Ovary (tissue), 7 donors: ENCODE measurements at regions not wholly inside any gene's neighbourhood (a gene's known extent, or its start where the extent isn't known, plus 50 kb on each side); places are given as distances from the start of the nearest gene placed in this dataset.

Experiments
- DNase-seq, 5 donors: peaks; one replicate each; pipeline ENCODE4 v3.0.0-alpha.2; 2019 to 2020
- H3K27ac ChIP-seq, 2 donors: fragments of 200-600 bp; one replicate each; pipeline versions ENCODE4 v1.5.1 to v1.8.0; 2019 to 2022
- H3K27me3 ChIP-seq: fragments of 200-600 bp; one replicate; pipeline ENCODE4 v1.8.0; 2022
- H3K36me3 ChIP-seq: fragments of 200-600 bp; sonication (generic); one replicate; pipeline ENCODE4 v1.5.1; 2019
- H3K4me1 ChIP-seq: one replicate; pipeline ENCODE4 v1.8.1; 2013; ENCODE audit warnings: mild to moderate bottlenecking, moderate library complexity; ENCODE audit not compliant: insufficient read depth
- H3K4me3 ChIP-seq: fragments of 200-600 bp; sonication (generic); one replicate; pipeline ENCODE4 v1.5.1; 2017
- H3K9me3 ChIP-seq, 2 donors: fragments of 200-600 bp in 1 of 2; sonication (generic) in 1 of 2; one replicate each; pipeline versions ENCODE4 v1.5.1 to v1.8.1; 2013 to 2019; ENCODE audit warnings: mild to moderate bottlenecking in 1 of 2, moderate library complexity in 1 of 2
- EP300 ChIP-seq: sonication (generic); formaldehyde crosslinking; IDR thresholded peaks from one replicate; pipeline ENCODE4 v1.6.1; 2017; ENCODE audit warnings: antibody characterized with exemption
- POLR2A ChIP-seq: fragments of 450-650 bp; IDR thresholded peaks from one replicate; pipeline ENCODE4 v1.6.1; 2017; ENCODE audit warnings: antibody characterized with exemption, mild to moderate bottlenecking, moderate library complexity
- WGBS, 3 donors: extraction: QIAGEN DNeasy Blood & Tissue Kit in 1 of 3; methylation state at CpG; one replicate each; pipeline versions ENCODE4 v1.1.5 to v1.1.7; 2013 to 2017; 5-methylcytosine and 5-hydroxymethylcytosine counted together
- intact Hi-C, 4 donors: fragments of 100-400 bp; cut with DNase I; formaldehyde crosslinking; loops; one replicate each; pipeline versions ENCODE4 v1.11.0 to v1.15.1; 2022 to 2023
- TF ChIP-seq, protein P1 (sequence below), 3 donors: fragments of 450-650 bp in 2 of 3; fragments of 200-600 bp in 1 of 3; IDR thresholded peaks; one replicate each; pipeline versions ENCODE4 v1.5.1 to v1.8.0; 2016 to 2022; ENCODE audit warnings: antibody characterized with exemption in 3 of 3, mild to moderate bottlenecking in 1 of 3
- donor health status: DM: no; HTN: no; CAD: no; lungs with moderate emphysema.
- donor health status: DM: no; HTN: no; CAD: no.
- donor health status: Bipolar disorder and iron deficiency.
- donor health status: DM: no; HTN: no; CAD: no.
- donor health status: DM: yes; HTN: yes; CAD: no.

DNA sequence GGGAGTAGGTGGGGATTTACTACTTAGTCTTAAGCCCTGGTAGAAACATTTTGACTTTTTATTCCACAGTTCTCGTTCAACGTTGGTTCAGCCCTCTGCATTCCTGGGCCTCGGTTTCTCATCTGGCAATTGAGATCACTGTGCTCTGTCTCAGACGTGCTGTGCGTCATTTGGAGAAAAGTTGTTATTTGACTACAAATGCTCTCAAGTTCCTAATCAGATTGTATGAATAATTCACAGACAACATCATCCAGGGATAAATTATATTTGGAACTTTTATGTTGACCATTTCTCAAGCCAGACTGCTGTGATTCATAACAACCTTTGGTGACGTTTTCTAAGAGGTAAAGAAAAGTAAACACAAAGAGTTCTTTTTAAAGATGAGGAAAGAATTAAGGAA is 69.2 kb downstream of the BLID start:
- TF ChIP-seq POLR2A (no peak), EP300 (no peak)
- TF ChIP-seq, protein P1, sequence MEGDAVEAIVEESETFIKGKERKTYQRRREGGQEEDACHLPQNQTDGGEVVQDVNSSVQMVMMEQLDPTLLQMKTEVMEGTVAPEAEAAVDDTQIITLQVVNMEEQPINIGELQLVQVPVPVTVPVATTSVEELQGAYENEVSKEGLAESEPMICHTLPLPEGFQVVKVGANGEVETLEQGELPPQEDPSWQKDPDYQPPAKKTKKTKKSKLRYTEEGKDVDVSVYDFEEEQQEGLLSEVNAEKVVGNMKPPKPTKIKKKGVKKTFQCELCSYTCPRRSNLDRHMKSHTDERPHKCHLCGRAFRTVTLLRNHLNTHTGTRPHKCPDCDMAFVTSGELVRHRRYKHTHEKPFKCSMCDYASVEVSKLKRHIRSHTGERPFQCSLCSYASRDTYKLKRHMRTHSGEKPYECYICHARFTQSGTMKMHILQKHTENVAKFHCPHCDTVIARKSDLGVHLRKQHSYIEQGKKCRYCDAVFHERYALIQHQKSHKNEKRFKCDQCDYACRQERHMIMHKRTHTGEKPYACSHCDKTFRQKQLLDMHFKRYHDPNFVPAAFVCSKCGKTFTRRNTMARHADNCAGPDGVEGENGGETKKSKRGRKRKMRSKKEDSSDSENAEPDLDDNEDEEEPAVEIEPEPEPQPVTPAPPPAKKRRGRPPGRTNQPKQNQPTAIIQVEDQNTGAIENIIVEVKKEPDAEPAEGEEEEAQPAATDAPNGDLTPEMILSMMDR (IDR thresholded peaks at IDR 0.05), result no peak
- Histone ChIP-seq H3K36me3 (no peaks in the 10 kb centered on the region), H3K9me3 (no peaks in the 10 kb centered on the region), H3K4me3 (no peak overlapping the region), H3K27ac (no peak overlapping the region), H3K27me3 (no peaks in the 10 kb centered on the region), H3K4me1 (no peaks in the 10 kb centered on the region)
- no peak for DNase-seq
- 77 to 87% (median 86%) methylated on average over 6 of the region's 6 CpGs for WGBS, 3 donors
- intact Hi-C loops, result no loop called here

DNA sequence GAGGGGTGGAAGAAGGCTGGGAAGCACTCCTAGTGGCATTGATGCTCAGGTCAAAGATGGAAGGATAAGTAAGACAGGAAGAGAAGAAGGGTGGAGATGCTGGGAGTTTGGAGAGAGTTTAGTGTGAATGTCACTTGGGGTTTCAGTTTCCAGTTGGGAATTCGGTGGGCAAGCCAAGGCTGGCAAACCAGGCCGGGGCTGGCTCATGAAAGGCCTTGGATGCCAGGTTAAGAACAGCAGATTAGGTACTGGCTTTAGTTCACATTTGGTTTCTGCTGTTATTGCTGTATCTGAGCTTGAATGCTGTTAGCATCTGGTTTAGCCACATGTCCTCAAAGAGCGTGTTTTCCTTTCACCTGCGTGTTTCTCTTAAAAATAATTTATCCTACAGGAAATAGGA is 69.6 kb downstream of the BLID start:
- DNase-seq, result no peak
- Histone ChIP-seq H3K4me1 (no peaks in the 10 kb centered on the region), H3K4me3 (no peak overlapping the region), H3K27me3 (no peaks in the 10 kb centered on the region), H3K36me3 (no peaks in the 10 kb centered on the region), H3K27ac (no peak overlapping the region), H3K9me3 (no peaks in the 10 kb centered on the region)
- no peak for TF ChIP-seq POLR2A
- TF ChIP-seq, protein P1 (IDR thresholded peaks at IDR 0.05), result no peak
- intact Hi-C loops, result no loop called here
- WGBS, 3 donors, result 81 to 92% (median 89%) methylated on average over 4 of the region's 4 CpGs

DNA sequence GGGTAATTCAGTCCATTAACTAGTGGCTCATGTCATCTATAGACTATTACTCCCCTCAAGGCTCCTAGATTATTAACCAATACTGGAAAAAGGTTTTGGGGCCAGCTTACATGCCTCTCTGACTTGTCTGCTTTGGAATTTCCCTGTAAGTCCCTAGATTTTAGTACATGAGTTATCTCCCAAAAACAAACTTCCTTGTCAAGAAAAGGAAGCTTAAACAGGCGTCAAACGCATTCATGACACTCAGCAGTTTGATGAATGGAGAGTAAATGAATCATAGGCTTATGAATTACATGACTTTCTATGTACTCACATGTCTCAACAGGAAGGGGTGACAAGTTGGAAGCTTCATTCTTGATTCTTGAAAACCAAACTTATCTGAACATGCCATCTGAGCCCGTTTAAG is 70.8 kb downstream of the BLID start:
- Histone ChIP-seq H3K4me3 (no peak overlapping the region), H3K27me3 (no peaks in the 10 kb centered on the region), H3K27ac (no peak overlapping the region), H3K4me1 (no peaks in the 10 kb centered on the region), H3K36me3 (no peaks in the 10 kb centered on the region), H3K9me3 (no peaks in the 10 kb centered on the region)
- intact Hi-C loops, result no loop called here
- no peak for TF ChIP-seq POLR2A
- TF ChIP-seq, protein P1 (IDR thresholded peaks at IDR 0.05), result no peak
- no peak for TF ChIP-seq EP300
- no peak for DNase-seq
- 80 to 86% (median 82%) methylated on average over 3 of the region's 3 CpGs for WGBS, 3 donors

DNA sequence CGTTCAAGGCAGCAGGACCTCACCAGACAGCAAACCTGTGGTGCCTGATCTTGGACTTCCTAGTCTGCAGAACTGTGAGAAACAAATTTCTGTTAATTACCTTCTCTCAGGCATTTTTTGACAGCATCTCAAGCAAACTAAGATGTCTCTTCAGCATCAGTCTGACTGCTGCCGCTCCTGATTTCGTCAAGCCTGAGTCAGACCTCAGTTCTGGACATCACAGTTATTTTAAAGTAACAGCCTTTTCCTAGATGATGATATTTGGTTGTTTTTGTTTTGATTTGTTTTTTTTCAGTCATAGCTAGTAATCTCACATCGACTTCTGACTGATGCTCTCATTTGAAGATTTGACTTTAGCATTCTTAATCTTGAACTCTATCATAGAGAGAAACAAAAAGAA is 71.9 kb downstream of the BLID start:
- intact Hi-C loops, result no loop called here
- H3K27ac ChIP-seq, result no peak overlapping the region
- H3K4me1 ChIP-seq, result no peaks in the 10 kb centered on the region
- no peak for DNase-seq
- TF ChIP-seq EP300, result no peak
- TF ChIP-seq POLR2A, result no peak
- TF ChIP-seq, protein P1 (IDR thresholded peaks at IDR 0.05), result no peak
- no peaks in the 10 kb centered on the region for H3K36me3 ChIP-seq
- 64 to 69% (median 64%) methylated on average over 4 of the region's 4 CpGs for WGBS, 3 donors
- H3K4me3 ChIP-seq, result no peak overlapping the region
- H3K9me3 ChIP-seq, result no peaks in the 10 kb centered on the region
- no peaks in the 10 kb centered on the region for H3K27me3 ChIP-seq

DNA sequence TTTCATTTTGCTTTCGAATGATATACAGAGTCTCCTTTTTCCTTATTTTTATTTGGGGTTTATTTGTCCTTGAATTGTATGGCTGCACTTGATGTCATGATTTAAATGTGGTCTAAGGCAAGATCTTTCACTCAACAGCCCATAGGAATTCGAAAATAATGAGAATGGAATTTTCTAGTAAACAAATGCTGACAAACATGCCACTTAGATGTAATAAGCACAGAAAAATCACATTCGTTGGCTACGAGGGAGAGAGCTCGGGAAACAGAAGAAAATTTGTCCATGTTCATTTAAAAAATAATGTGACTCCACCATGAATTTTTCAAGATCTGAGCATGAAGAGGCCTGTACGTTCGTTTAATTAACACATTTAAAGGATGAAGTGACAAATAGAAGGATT is 73.0 kb downstream of the BLID start:
- TF ChIP-seq, protein P1 (IDR thresholded peaks at IDR 0.05), result no peak
- TF ChIP-seq POLR2A (no peak), EP300 (no peak)
- Histone ChIP-seq H3K4me3 (no peak overlapping the region), H3K9me3 (no peaks in the 10 kb centered on the region), H3K27ac (no peak overlapping the region), H3K27me3 (no peaks in the 10 kb centered on the region), H3K36me3 (no peaks in the 10 kb centered on the region), H3K4me1 (no peaks in the 10 kb centered on the region)
- no peak for DNase-seq
- intact Hi-C loops, result no loop called here
- 28 to 70% (median 52%) methylated on average over 7 of the region's 7 CpGs for WGBS, 3 donors
